ENCODE measurements at regions not wholly inside any gene's neighbourhood (a gene's known extent, or its start where the extent isn't known, plus 50 kb on each side); places are given as distances from the start of the nearest gene placed in this dataset.

GRCh38 chr16:16923479-16923878 lies 544.5 kb downstream of the NPIPA7 start:
- ChIA-PET CTCF (no interaction called here), POLR2A (no interaction called here)
- TF ChIP-seq YY1 (tag by site-specific recombination; IDR thresholded peaks at IDR 0.05) (no peak), ZNF623 (tag by site-specific recombination; IDR thresholded peaks at IDR 0.05) (no peak), ZBTB8A (tag by site-specific recombination; IDR thresholded peaks at IDR 0.05) (no peak), ZNF362 (tag by site-specific recombination; IDR thresholded peaks at IDR 0.05) (no peak), ZNF274 (IDR thresholded peaks at IDR 0.05; ENCODE audit: low read length) (no peak), ZNF274 (tag by site-specific recombination; IDR thresholded peaks at IDR 0.05; ENCODE audit: borderline replicate concordance) (no peak), ZNF596 (tag by site-specific recombination; IDR thresholded peaks at IDR 0.05) (no peak), REST (tag by site-specific recombination; IDR thresholded peaks at IDR 0.05) (no peak), ZNF16 (tag by site-specific recombination; IDR thresholded peaks at IDR 0.05; ENCODE audit: low read depth) (no peak), ZNF174 (tag by site-specific recombination; IDR thresholded peaks at IDR 0.05) (no peak), ZNF692 (tag by site-specific recombination; IDR thresholded peaks at IDR 0.05) (no peak)
- Histone ChIP-seq H3K4me3 (ENCODE audit: low read depth, low read length) (no peak overlapping the region), H3K9me3 (ENCODE audit: control insufficient read depth, insufficient read depth, low read depth, low read length) (no peaks in the 10 kb centered on the region), H3K36me3 (ENCODE audit: control insufficient read depth in 2 of 2, insufficient read depth in 1 of 2, low read length in 2 of 2) (no peaks in the 10 kb centered on the region), H3K27ac (ENCODE audit: extremely low read depth, low read depth, low read length) (no peak overlapping the region), H3K4me1 (ENCODE audit: control insufficient read depth, insufficient read depth, low read length) (no peaks in the 10 kb centered on the region)

GRCh38 chr16:16924613-16925012 lies 545.7 kb downstream of the NPIPA7 start:
- Histone ChIP-seq H3K36me3 (ENCODE audit: control insufficient read depth in 2 of 2, insufficient read depth in 1 of 2, low read length in 2 of 2) (no peaks in the 10 kb centered on the region), H3K27ac (ENCODE audit: extremely low read depth, low read depth, low read length) (no peak overlapping the region), H3K4me3 (ENCODE audit: low read depth, low read length) (no peak overlapping the region), H3K4me1 (ENCODE audit: control insufficient read depth, insufficient read depth, low read length) (no peaks in the 10 kb centered on the region), H3K9me3 (ENCODE audit: control insufficient read depth, insufficient read depth, low read depth, low read length) (no peaks in the 10 kb centered on the region)
- TF ChIP-seq ZNF366 (tag by site-specific recombination; conservative IDR thresholded peaks at IDR 0.05) (no peak), ZNF623 (tag by site-specific recombination; IDR thresholded peaks at IDR 0.05) (no peak), ZNF548 (tag by site-specific recombination; IDR thresholded peaks at IDR 0.05) (no peak), SCRT2 (tag by site-specific recombination; IDR thresholded peaks at IDR 0.05) (no peak), ZNF843 (tag by site-specific recombination; IDR thresholded peaks at IDR 0.05) (no peak), ZSCAN23 (tag by site-specific recombination; IDR thresholded peaks at IDR 0.05) (no peak)
- ChIA-PET CTCF (no interaction called here), POLR2A (no interaction called here)

- Histone ChIP-seq H3K4me1 (ENCODE audit: control insufficient read depth, insufficient read depth, low read length) (no peaks in the 10 kb centered on the region), H3K36me3 (ENCODE audit: control insufficient read depth in 2 of 2, insufficient read depth in 1 of 2, low read length in 2 of 2) (no peaks in the 10 kb centered on the region), H3K27ac (ENCODE audit: extremely low read depth, low read depth, low read length) (no peak overlapping the region), H3K4me3 (ENCODE audit: low read depth, low read length) (no peak overlapping the region), H3K9me3 (ENCODE audit: control insufficient read depth, insufficient read depth, low read depth, low read length) (no peaks in the 10 kb centered on the region)
- TF ChIP-seq ZNF37A (tag by site-specific recombination; IDR thresholded peaks at IDR 0.05): no peak
- no peak for TF ChIP-seq KLF16 (tag by site-specific recombination; IDR thresholded peaks at IDR 0.05)
- no peak for TF ChIP-seq ZNF132 (tag by site-specific recombination; IDR thresholded peaks at IDR 0.05; ENCODE audit: borderline replicate concordance)
- TF ChIP-seq PRDM10 (tag by site-specific recombination; IDR thresholded peaks at IDR 0.05): no peak
- no peak for TF ChIP-seq ZNF785 (tag by site-specific recombination; IDR thresholded peaks at IDR 0.05)
- TF ChIP-seq ZNF140 (tag by site-specific recombination; IDR thresholded peaks at IDR 0.05): no peak
- CTCF ChIA-PET: no interaction called here
- POLR2A ChIA-PET: no interaction called here
These were observed 545.3 kb downstream of the XYLT1 start for GRCh38 chr16:16925432-16925831.

Data from HEK293 (cell line).